Right kidney (tissue), 1 donor: ENCODE measurements at regions not wholly inside any gene's neighbourhood (a gene's known extent, or its start where the extent isn't known, plus 50 kb on each side); places are given as distances from the start of the nearest gene placed in this dataset.
"Not testable (repeated sequence)": the region's sequence is repeated elsewhere in the genome, so short reads cannot be mapped to it uniquely, and the experiment has no call there.

ENCODE experiments used
- DNase-seq: peaks from one replicate; pipeline ENCODE4 v3.0.0-alpha.2; 2016

DNA sequence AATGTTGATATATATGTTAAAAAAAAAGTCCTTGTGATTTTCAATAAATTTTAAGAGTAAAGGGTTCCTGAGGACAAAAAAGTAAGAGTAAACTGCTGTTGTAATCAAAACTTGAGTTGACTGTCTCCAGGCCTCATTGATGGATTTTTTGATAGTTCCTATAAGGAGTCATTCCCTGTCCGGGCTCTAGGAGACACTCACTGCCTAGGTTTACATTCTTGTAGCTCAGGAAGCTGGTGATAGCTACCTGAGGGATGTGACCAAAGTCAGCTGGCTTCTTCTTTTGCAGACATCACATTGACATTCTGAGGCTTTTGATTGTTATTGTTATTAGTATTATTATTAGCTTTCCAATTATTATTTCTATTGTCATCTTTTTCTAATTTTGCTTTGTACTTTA is 116.5 kb upstream of the FBXL7 start:
- DNase-seq, result no peak

DNA sequence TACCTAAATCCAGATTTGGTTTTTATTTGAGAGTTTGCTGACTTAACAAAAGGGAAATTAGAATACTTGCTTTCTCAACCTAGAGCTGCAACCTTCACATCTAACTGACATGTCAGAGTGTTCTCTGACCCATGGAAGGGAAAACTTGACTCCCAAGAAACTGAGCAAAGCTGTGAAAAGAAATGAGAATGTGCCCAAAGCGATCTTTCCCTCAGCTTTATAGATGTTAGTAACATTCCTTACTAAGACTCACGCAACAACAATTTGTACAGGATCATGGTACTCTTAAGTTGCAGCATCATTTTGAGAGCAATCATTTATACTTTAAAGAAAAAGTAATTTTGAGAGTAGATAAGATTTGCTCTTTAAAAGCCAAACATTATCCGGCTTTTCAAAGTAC is 117.0 kb upstream of the FBXL7 start:
- DNase-seq, result no peak

DNA sequence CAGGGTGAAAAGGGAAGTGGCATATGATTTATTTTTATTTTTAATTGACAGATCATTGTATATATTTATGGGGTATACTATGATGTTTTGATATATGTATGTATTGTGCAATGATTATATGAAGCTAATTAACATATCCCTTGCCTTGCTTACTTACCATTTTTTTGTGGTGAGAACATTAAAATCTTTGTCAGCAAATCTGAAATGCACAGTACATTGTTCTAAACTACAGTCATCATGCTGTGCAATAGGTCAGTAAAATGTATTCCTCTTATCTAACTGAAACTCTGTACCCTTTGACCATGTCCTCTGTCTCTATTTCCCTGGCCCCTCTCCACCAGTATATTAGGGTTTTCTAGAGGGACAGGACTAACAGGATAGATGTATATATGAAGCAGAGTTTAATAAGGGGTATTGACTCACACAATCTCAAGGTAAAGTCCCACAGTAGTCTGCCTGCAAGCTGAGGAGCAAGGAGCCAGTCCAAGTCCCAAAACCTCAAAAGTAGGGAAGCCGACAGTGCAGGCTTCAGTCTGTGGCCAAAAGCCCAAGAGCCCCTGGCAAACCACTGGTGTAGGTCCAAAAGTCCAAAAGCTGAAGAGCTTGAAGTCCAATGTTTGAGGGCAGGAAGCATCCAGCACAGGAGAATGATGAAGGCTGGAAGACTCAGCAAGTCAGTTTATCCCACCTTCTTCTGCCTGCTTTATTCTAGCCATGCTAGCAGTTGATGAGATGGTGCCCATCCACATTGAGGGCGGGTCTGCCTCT is 122.2 kb upstream of the FBXL7 start:
- DNase-seq, result no peak

DNA sequence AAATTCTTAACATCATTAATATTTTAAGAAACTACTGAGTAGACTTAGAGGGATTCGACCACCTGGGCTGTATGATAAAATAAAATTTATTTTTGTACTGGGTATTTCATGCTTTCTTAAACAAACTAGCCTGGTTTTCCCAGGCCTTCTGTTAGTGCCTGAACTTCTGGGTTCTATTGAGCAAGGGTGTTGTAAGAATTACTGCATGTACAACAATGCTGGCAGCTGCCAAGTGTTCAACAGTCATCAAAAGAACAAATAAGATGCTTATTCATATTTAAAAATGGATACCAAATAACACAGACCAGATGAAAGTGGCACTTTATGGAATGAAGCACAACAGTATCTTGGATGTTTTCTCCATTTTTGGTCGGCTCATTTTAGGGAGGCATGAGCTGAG is 123.2 kb upstream of the FBXL7 start:
- DNase-seq, result no peak

DNA sequence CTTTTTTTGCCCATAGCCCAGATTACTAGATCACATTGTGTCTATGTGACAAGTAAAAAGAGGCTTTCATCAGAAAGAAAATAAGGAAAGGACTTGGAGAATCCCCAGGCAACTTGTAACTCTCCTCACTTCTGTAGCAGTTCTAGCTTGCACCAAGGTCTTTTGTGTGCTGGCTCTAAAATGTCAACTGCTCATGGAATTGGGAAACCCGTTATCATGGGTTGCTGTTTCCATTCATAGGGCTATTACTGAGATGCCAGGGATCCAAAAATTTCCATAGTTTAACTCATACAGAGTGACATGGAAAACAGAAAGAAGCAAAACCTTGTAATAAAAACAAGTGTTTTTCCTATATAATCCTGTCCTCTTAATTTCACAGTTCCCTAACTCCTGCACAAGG is 123.9 kb upstream of the FBXL7 start:
- DNase-seq, result no peak

DNA sequence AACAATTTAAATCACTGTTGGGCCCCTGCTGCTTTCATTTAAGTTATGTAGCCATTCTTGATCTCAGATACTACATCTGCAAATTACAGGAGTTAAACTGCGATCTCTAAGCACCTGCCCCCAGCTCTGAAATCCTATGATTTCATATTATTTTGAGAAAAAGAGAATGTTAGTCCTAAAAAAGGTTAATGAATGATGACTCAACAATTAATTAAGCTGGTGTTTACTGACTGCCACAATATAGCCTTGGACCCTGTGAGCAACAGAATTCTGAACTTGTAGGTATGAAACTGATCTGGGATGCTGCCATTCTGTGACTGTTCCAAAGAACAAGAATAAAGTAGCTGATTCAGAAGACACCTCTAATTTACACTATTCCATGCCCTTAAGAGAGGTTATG is 124.4 kb upstream of the FBXL7 start:
- no peak for DNase-seq

DNA sequence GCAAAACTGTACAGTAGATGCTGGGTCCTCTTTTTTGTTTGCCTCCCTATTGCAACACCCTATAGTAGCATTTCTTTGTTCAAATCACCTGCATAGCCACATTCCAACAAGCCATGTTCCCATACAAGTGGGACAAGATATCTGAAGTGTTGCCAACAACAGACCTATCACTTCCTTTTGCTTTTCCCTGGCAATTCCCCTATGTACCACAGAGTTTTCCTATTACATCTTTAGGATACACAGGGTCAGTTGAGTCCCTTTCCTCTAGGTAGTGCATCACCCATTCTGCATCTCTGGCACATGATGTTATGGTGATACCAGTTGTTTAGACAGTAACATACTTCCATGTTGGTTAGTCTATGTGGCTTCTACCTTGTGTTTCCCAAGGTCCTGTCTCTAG is 125.1 kb upstream of the FBXL7 start:
- DNase-seq, result no peak

DNA sequence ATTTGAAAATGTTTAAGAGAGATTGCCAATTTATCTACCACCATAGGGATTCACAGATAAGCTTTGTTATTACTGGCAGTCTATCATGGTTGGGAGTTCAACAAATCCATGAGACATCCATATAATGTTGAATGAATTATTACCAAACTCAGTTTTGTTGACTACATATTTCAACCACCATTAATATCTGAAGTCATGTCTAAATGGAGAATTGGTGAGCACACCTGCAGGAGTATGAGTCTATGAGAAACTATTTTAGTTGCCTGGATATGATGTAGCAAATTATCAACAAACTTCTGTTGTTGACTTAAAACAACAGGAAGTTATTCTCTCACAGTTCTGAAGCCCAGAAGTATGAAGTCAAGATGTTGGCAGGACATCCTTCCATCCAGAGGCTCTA is 126.8 kb upstream of the FBXL7 start:
- no peak for DNase-seq

DNA sequence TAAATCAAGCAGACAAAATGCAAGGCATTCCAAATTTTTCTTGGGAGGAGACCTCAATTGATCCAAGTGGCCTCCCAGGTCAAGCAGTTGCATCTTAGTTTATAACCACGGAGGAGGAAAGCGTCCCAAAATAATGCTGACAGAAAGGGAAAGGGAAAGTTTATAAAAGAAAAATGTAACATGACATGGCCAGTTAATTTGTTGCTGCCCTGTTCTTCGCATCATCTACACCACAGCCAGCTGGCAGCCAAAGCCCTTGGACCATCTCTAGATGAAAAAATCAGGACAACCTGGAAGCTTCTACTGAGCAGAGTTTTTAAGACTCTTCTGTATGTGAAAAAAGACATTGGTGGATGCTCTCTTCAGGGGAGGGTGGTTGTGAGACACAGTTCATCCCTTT is 128.8 kb upstream of the FBXL7 start:
- DNase-seq, result no peak

DNA sequence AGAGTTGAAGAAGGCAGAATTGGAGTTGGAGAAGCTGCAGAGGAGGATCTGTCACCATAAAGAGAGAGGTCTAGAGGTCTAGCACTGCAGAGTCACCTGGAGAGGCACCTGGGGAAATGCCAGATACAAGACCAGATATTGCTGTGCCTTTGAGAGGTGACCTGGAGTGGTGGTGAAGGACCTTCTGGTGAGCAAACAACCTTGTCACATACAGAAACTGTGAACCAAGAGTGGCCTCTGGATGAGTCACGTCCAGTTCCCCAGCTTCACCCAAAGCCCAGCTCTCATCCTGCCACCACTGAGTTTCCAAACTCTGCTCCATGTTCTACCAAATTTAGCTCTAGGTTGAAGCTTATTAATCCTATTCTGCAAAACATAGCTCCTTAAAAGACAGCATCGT is 131.1 kb upstream of the FBXL7 start:
- no peak for DNase-seq

DNA sequence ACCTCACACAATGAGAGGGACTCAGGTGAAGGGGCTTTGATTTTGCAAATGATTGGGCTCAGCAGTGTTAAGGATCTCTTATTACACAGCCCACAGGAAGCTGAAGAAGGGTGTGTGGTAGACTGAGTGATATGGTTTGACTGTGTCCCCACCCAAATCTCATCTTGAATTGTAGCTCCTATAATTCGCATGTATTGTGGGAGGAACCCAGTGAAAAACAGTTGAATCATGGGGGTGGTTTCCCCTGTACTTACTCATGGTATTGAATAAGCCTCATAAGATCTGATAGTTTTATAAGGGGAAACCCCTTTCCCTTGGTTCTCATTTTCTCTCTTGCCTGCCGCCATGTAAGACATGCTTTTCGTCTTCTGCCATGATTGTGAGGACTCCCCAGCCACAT is 132.5 kb upstream of the FBXL7 start:
- no peak for DNase-seq

DNA sequence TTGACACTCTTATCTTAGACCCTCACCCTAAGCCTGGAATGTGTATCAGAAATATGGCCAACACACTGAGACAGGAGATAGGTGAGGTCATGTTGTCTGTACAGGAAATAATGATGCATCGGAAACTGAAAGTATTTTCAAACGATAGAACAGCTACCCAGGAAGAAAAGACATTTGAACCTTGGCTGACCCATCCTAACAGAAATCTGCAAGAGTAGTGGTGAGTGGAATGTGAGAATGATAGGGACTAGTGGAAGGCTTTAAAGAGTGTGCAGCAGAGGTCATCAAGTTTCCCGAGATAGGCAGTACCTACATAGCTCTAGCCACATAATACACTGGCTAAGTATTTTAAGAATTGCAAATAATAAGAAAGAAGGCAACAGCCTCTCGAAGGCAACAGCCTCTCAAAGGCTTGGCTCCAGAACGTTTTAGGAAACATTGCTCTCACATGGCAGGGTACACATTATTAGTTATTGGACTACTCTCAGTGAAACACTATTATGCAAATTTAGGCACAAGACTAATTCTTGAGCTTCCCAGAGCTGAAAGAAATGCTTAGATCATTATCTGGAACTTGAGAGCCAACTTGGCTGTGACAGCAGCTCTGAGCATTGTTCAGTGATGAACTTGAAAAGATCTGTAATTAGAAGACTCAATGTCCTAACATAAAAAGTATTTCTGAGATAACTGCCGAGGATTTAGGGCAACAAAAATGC is 133.1 kb upstream of the FBXL7 start:
- DNase-seq, result no peak

DNA sequence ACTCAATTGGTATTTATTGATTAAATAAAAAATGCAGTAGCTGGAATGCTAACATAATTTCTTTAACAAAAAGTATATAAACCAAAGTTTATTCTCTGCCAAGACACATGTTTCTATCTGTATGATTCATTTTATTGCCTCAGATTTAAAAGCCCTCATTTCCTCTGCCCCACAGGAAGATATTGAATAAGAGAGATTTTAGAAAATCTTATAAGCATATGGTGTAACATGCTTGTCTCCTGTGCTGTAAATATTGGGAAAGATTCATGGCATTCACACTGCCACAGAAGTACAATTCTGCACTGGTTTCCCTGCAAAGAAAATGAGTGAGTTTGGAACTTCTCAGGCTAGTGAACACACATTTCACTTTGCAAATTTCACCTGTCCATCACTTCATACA is 134.9 kb upstream of the FBXL7 start:
- DNase-seq, result no peak

DNA sequence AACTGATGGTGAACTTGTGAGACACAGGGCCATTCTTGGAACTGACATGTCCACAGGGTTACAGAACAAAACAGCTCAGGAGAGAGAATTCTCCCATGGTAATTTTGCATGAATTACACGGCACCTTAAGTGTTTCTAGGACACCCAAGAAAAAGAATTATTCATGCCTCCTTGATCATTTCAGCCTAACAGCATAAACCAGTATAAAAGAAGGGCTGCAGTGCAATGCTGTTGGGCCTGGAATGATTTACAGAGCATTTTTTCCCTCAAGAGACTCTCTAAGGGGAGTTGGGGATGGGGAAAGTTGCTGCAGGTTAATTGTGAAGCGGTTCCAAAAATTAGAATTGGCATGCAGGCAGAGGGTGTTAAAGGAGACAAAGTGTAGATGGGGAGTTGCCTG is 136.4 kb upstream of the FBXL7 start:
- no peak for DNase-seq

DNA sequence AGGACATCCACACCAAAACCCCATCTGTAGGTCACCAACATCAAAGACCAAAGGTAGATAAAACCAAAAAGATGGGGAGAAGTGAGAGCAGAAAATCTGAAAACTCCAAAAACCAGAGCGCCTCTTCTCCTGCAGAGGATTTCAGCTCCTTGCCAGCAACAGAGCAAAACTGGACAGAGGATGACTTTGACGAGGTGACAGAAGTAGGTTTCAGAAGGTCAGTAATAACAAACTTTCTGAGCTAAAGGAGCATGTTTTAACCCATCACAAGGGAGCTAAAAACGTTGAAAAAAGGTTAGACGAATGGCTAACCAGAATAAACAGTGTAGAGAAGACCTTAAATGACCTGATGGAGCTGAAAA is 142.9 kb upstream of the FBXL7 start:
- DNase-seq, result not testable (repeated sequence)

DNA sequence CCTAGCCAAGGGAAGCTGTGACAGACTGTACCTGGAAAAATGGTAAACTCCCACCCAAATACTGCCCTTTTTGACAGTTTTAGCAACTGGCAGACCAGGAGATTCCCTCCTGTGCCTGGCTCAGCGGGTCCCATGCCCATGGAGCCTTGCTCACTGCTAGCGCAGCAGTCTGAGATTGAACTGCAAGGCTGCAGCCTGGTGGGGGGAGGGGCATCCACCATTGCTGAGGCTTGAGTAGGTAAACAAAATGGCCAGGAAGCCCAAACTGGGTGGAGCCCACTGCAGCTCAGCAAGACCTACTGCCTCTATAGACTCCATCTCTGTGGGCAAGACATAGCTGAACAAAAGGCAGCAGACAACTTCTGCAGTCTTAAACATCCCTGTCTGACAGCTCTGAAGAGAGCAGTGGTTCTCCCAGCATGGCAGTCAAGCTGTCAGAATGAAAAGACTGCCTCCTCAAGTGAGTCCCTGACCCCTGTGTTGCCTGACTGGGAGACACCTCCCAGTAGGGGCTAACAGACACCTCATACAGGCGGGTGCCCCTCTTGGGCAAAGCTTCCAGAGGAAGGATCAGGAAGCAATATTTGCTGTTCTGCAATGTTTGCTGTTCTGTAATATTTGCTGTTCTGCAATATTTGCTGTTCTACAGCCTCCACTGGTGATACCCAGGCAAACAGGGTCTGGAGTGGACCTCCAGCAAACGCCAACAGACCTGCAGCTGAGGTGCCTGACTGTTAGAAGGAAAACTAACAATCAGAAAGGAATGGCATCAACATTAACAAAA is 143.5 kb upstream of the FBXL7 start:
- not testable (repeated sequence) for DNase-seq

DNA sequence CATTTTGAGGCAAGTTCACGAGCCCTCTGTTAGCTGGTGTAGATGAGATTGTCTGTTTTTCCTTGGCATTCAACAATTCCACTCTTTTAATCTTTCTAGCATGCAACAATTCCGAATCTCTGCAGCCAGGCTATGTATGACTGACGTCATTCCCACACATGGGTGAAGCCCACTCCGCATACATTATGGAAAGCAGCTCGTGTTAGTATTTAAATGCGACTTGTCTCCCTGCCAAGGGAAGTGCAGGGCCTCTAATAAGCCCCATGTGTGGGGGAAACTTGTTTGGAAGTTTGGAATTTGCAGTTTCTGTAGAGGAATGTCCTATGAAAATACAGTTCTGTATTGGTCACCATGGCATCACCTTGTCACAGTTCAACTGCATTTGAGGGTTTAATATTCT is 146.0 kb upstream of the FBXL7 start:
- no peak for DNase-seq

DNA sequence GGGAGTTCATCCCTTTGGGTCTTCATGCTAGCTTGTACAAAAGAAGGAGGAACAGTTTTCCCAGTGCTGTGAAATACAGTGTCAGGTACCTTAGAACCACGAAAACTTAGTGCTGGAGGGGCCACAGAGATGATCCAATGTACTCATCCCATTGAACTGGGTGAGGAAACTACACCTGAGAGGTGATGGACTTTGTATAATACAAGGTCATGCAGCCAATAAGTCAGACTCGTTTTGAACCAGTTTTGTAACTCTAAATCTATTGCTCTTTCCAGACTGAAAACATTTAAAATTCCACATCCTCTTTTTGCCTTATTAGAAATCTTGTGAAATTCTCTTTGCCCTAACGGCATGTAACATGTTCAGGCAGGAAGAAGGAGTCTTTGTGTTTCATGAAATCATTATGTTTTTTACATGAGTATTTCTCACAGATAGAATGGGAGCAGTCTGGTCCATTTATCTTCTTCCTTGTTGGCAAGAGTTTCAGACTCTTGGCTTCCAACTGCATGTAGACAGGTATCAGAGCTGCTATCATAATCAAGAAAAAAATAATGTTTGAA is 146.8 kb upstream of the FBXL7 start:
- DNase-seq, result no peak

DNA sequence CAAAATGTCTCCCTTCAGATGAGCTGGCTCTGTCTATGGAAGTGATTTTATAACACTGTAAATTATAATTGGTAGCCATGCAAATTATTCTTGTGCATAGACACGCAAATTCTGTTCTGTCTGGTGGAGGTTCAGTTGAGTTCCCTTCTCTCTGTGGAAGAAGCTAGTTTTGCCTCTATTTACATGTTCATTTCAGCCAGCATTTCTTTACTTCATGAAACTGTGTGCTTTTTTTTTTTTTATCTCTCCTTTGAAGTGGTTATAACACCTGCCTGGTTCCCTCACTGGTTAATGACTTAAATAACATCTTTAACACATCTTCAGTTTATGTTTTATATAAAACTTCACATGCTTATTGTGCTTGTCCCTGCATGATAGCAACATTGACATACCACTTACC is 149.4 kb upstream of the FBXL7 start:
- no peak for DNase-seq

DNA sequence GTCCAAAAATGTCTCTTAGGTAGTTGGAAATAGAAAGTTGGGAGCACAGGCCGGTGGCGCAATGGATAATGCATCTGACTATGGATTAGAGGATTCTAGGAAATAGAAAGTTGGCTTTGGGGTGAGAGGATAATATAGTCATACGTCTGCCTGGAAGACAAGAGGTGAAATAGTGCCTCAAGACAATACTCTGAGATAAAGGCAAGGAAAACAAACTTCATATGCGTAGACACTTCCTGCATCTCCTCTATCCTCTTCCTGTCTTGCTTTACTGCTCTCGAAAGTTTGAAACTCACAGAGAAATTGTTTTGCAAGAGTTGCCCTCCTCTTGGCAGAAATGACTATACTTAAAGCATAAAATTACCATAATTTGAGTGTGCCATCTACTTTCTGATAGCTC is 153.2 kb upstream of the FBXL7 start:
- no peak for DNase-seq

DNA sequence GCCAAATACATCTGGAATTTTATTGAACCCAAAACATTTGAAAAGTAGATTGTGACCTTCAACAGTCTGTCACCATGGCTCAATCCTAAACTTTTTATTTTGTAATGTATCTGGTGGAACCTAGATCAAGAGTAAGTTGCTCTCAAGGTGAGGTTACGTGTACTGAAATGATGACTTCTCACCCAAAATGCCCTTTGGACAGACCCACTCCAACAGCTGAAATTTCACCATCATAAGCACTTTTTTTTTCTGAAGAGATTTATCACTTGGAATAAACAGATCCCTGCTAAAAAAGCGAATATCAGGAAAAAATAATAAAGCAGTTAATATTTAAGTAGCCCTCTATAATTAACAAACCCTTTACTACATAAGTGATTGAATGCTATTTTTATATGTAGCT is 155.0 kb upstream of the FBXL7 start:
- no peak for DNase-seq

DNA sequence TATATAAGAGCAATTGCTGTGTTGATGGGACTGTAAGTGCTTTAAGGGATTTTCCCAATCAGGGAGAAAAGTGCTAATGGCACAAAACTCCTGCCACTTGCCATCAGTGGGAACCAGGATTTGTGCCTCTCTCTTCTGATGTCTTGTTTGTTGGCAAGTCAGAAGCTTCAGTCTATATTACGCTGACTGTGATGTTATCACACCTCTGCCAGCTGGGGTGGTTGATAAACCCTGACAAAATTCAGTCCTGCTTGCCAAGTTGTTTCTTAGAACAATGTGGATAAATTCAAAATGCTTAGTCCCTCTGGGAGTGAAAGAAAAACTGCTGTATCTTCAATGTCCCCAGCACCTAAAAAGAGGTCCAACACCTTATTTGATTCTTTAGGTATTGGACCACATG is 161.4 kb upstream of the FBXL7 start:
- DNase-seq, result no peak

DNA sequence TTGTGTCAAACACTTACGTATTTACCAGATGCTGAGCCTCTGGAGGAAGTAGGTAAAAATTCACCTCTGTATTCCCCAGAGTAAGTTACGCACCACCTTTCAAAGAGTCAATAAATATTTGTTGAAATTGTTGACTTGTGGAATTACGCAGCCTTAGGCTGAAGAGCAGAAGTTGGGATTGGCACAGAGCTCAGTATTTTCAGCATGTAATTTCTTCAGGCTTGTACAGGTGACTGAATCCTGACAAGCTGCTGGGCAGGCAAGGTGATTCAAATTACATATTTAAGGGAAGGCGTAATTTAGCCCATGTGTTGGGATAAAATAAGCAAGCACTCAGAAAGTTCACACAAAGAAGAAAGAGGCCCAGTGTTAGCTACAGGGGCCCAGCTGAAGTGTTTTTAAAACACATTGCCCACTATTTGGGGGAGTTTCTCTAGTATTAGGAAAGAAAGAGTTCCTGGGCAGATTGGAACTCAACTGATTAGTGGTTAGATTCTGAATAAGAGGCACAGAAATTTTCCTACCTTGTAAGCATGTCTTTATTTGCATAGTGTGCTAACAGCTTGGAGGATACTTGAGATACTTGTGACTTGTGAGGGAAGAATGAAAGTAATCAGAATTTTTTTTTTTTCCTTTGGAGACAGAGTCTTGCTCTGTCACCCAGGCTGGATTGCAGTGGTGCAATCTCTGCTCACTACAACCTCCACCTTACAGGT is 165.3 kb upstream of the FBXL7 start:
- no peak for DNase-seq
